CD4-positive, alpha-beta T cell (primary cell): ENCODE measurements at regions not wholly inside any gene's neighbourhood (a gene's known extent, or its start where the extent isn't known, plus 50 kb on each side); places are given as distances from the start of the nearest gene placed in this dataset.

ENCODE experiments used
- ATAC-seq: fragments of 200-7000 bp; cut with Tn5 transposase; one replicate; pipeline ENCODE4 v1.10.0; 2022; ENCODE audit warnings: mild to moderate bottlenecking; ENCODE audit not compliant: poor library complexity
- CTCF ChIA-PET: fragments of 350-600 bp; sonication (Branson Sonifier 250); formaldehyde crosslinking; loops from one replicate; lab custom pipeline; 2021; ENCODE audit warnings: antibody characterized with exemption, inconsistent platforms; lab: Charles Lee
- POLR2A ChIA-PET: fragments of 350-600 bp; sonication (Branson Sonifier 250); formaldehyde crosslinking; loops from one replicate; lab custom pipeline; 2021; ENCODE audit warnings: antibody characterized with exemption, inconsistent platforms; lab: Charles Lee
- DNase-seq, 14 experiments: peaks; one replicate each; pipeline ENCODE4 v3.0.0-alpha.2; 2013 to 2020; ENCODE audit warnings: mixed read lengths in 2 of 14
- H3K27ac ChIP-seq, 2 donors: one replicate each; pipeline versions ENCODE4 v1.5.1 to v1.7.0; 2013; ENCODE audit warnings: low read length in 2 of 2, low read depth in 1 of 2, mild to moderate bottlenecking in 1 of 2
- H3K27me3 ChIP-seq, 2 experiments: 1 replicate in 1 of 2; 2 replicates in 1 of 2; pipeline versions ENCODE4 v1.6.1 to v1.7.0; 2013; ENCODE audit warnings: low read length in 2 of 2, control low read depth in 1 of 2, mild to moderate bottlenecking in 1 of 2, moderate library complexity in 1 of 2; ENCODE audit not compliant: insufficient read depth in 2 of 2, control insufficient read depth in 1 of 2
- H3K36me3 ChIP-seq: one replicate; pipeline ENCODE4 v1.6.1; 2013; ENCODE audit warnings: low read length, control low read depth; ENCODE audit not compliant: insufficient read depth
- H3K4me1 ChIP-seq: one replicate; pipeline ENCODE4 v1.6.1; 2013; ENCODE audit warnings: low read length, control low read depth; ENCODE audit not compliant: insufficient read depth
- H3K4me3 ChIP-seq: one replicate; pipeline ENCODE4 v1.5.1; 2013; ENCODE audit warnings: mild to moderate bottlenecking, low read length, moderate library complexity
- H3K9me3 ChIP-seq, 2 experiments: 1 replicate in 1 of 2; 2 replicates in 1 of 2; pipeline versions ENCODE4 v1.6.1 to v1.7.0; 2013; ENCODE audit warnings: low read length in 2 of 2, mild to moderate bottlenecking in 2 of 2, control low read depth in 1 of 2, moderate library complexity in 1 of 2; ENCODE audit not compliant: control insufficient read depth in 1 of 2, insufficient read depth in 1 of 2
- H3K27ac Mint-ChIP-seq: one replicate; pipeline ENCODE4 v1.8.0; 2020; ENCODE audit warnings: mixed read lengths
- H3K27me3 Mint-ChIP-seq: one replicate; pipeline ENCODE4 v1.8.0; 2021; ENCODE audit warnings: mixed read lengths
- H3K36me3 Mint-ChIP-seq: one replicate; pipeline ENCODE4 v1.8.0; 2021; ENCODE audit warnings: low read depth, mixed read lengths
- H3K4me1 Mint-ChIP-seq: one replicate; pipeline ENCODE4 v1.8.0; 2021; ENCODE audit warnings: low read depth, mixed read lengths
- H3K4me3 Mint-ChIP-seq: one replicate; pipeline ENCODE4 v1.8.0; 2020; ENCODE audit warnings: mild to moderate bottlenecking, mixed read lengths
- H3K9me3 Mint-ChIP-seq: one replicate; pipeline ENCODE4 v1.8.0; 2020; ENCODE audit warnings: mixed read lengths
- CTCF ChIP-seq: fragments of 200-600 bp; IDR thresholded peaks from one replicate; pipeline ENCODE4 v1.8.0; 2022; ENCODE audit warnings: antibody characterized with exemption, mild to moderate bottlenecking
- intact Hi-C, 2 experiments: fragments of 100-400 bp; cut with DNase I in 1 of 2; cut with micrococcal nuclease in 1 of 2; formaldehyde crosslinking; loops; one replicate each; pipeline versions ENCODE4 v1.15.1 to v1.9.0; 2023 to 2025; cut with DNase I, micrococcal nuclease

GRCh38 chr3:67870477-67870876 is 216.1 kb upstream of the SUCLG2 start:
- H3K27me3 ChIP-seq: no peaks in the 10 kb centered on the region
- no peaks in the 10 kb centered on the region for H3K4me1 ChIP-seq
- intact Hi-C loops: no loop called here
- Mint-ChIP-seq H3K9me3 (no peaks in the 10 kb centered on the region), H3K27ac (no peak overlapping the region), H3K27me3 (no peaks in the 10 kb centered on the region), H3K36me3 (no peaks in the 10 kb centered on the region), H3K4me3 (no peak overlapping the region), H3K4me1 (no peaks in the 10 kb centered on the region)
- no peak for DNase-seq
- H3K4me3 ChIP-seq: no peak overlapping the region
- no peak for TF ChIP-seq CTCF
- ChIA-PET CTCF (no interaction called here), POLR2A (no interaction called here)
- no peaks in the 10 kb centered on the region for H3K36me3 ChIP-seq
- ATAC-seq: no peak
- no peaks in the 10 kb centered on the region for H3K9me3 ChIP-seq
- no peak overlapping the region for H3K27ac ChIP-seq

GRCh38 chr3:67866571-67866970 is 212.2 kb upstream of the SUCLG2 start:
- H3K4me3 ChIP-seq: no peak overlapping the region
- ChIA-PET CTCF (no interaction called here), POLR2A (no interaction called here)
- no peak for DNase-seq
- no peak for TF ChIP-seq CTCF
- ATAC-seq: no peak
- intact Hi-C loops: no loop called here
- no peak overlapping the region for H3K27ac Mint-ChIP-seq
- no peaks in the 10 kb centered on the region for H3K36me3 Mint-ChIP-seq
- H3K36me3 ChIP-seq: no peaks in the 10 kb centered on the region
- H3K9me3 ChIP-seq: no peaks in the 10 kb centered on the region
- H3K27me3 ChIP-seq: no peaks in the 10 kb centered on the region
- H3K4me3 Mint-ChIP-seq: no peak overlapping the region
- no peaks in the 10 kb centered on the region for H3K4me1 Mint-ChIP-seq
- H3K4me1 ChIP-seq: no peaks in the 10 kb centered on the region
- H3K27me3 Mint-ChIP-seq: no peaks in the 10 kb centered on the region
- no peak overlapping the region for H3K27ac ChIP-seq
- H3K9me3 Mint-ChIP-seq: no peaks in the 10 kb centered on the region

GRCh38 chr3:67864587-67865183 is 210.3 kb upstream of the SUCLG2 start:
- H3K4me3 ChIP-seq: no peak overlapping the region
- ATAC-seq (no peak), DNase-seq (no peak)
- Mint-ChIP-seq H3K27me3 (no peaks in the 10 kb centered on the region), H3K4me3 (no peak overlapping the region), H3K27ac (no peak overlapping the region), H3K36me3 (no peaks in the 10 kb centered on the region), H3K9me3 (no peaks in the 10 kb centered on the region), H3K4me1 (peaks cover under 1% of the 10 kb centered on the region)
- POLR2A ChIA-PET: no interaction called here
- CTCF ChIA-PET: interaction anchor here (0.7 kb wide), 1 partner anchor 802 kb away, joined by 3 read pairs; no protein-coding TSS in a partner anchor
- no peaks in the 10 kb centered on the region for H3K9me3 ChIP-seq
- intact Hi-C loops: no loop called here
- TF ChIP-seq CTCF: no peak
- no peaks in the 10 kb centered on the region for H3K36me3 ChIP-seq
- H3K4me1 ChIP-seq: no peaks in the 10 kb centered on the region
- no peaks in the 10 kb centered on the region for H3K27me3 ChIP-seq
- H3K27ac ChIP-seq: no peak overlapping the region
